GM19351 (cell line): ENCODE measurements at regions not wholly inside any gene's neighbourhood (a gene's known extent, or its start where the extent isn't known, plus 50 kb on each side); places are given as distances from the start of the nearest gene placed in this dataset.

ENCODE experiments used
- ATAC-seq: cut with Tn5 transposase; IDR thresholded peaks from one replicate; pipeline ENCODE4 v1.9.1; 2021; ENCODE audit warnings: mild to moderate bottlenecking, moderate library complexity; ENCODE audit not compliant: unreplicated experiment

DNA sequence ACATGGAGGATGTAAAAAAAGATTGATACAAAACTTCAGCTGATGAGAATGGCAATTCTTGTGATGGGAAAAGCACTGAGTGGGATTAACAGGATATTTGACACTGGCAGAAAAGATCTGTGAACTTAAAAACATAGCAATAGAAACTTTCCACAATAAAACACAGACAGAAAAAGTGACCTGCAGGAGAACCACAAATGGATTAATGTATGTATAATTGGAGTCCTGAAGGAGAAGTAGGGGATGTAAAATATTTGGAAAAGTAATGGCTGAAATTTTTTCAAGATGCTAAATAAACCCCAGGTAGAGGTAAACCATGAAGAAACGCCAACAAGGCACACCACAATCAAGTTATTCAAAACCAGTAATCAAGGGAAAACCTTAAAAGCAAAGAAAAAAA, 130.8 kb upstream of the C14orf180 start:
- ATAC-seq, result no peak

DNA sequence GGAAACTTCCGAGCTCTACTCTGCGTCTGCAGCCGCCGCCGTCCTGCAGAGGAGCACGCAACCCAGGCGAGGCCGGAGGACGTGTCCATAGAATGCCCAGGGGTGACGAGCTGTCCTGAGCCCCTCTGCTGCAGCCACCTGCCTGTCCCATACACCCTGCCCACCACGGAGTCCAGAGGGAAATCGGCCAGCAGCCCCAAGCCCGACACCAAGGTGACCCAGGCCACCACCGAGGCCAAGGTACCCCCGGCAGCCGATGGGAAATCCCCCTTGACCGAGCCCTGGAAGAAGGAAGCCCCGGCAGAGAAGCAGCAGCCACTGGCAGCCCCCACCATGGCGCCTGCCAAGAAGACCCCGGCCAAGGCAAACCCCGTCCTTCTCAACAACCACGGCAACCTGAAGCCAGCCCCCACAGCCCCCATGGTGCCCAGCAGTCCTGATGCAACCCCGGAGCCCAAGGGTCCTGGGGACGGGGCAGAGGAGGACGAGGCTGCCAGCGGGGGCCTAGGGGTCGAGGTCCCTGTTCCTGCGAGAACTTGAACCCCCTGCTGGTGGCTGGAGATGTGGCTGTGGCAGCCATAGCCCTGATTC, 128.7 kb upstream of the C14orf180 start:
- no peak for ATAC-seq

DNA sequence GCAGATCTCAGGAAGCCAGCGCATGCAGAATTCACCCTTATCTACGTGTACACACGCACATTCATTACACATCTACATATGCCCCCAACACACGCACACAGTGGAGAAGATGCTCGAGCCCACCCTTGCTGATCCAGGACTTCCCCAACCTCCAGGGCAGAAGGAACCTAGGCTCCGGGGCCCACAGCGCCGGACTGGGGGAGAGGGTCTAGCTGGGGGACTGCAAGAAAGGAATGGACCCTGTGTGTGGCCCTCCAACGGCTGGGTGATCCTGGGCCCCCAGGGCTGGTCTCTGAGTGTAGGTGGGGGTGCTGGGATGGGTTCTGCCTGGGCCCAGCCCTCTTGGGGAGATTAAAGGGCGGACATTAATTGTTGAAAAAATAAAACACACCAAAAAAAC, 128.1 kb upstream of the C14orf180 start:
- ATAC-seq, result no peak

DNA sequence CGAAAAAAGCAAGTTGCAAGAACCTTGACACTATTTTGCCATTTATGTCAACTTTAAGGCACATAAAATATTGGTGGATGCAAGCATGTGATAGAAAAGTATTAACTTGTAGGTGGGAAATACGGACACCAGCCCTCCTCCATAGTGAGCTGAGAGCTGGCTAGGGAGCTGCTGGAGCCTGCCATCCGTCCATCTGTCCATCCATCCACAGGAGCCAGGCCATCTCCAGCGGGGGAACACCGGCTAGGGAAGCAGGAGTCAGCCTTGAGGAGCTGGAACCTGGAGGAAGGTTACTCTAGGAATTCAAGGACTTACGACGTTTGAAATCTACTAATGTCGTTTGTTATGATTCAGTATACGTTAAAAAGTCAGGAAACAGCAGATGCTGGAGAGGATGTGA, 120.7 kb upstream of the C14orf180 start:
- ATAC-seq, result no peak

DNA sequence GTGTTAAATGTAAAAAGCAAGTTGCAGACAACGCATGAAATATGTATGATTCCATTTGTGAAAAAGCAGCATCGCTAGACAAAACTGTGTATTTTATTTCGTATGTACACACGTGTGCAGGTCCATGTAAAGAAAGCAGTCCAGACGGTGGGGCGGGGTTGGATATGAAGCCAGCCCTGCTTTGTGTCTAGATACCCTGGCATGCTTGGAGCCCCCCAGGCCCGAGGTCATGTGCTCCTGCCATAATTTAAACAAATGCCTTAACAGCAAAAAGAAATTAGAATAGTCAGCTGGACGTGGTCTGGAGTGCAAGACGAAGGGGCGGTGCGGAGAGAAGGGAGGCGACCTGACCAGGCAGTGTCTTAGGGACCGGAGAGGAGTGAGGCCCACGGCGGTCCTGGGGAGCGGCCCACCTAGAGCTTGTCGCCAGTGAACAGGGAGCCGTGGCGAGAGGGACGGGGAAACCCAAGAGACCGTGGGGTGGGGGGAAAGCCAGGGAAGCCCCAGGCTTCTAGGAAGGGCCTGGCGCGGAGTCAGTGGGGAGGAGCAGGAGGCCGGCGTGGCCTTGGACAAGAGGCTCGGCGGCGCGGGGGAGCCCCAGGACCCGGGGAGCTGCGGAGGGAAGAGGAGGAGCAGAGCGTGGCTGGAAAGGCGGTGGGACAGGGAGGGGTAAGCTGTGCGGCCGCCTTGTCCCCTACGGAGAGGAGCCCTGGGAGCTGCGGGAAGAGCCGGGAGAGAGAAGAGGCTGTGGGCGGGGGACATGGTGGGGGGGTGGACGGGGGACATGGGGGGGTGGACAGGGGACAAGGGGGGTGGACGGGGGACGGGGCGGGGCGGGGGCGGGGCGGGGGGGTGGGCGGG, 118.5 kb upstream of the C14orf180 start:
- no peak for ATAC-seq

DNA sequence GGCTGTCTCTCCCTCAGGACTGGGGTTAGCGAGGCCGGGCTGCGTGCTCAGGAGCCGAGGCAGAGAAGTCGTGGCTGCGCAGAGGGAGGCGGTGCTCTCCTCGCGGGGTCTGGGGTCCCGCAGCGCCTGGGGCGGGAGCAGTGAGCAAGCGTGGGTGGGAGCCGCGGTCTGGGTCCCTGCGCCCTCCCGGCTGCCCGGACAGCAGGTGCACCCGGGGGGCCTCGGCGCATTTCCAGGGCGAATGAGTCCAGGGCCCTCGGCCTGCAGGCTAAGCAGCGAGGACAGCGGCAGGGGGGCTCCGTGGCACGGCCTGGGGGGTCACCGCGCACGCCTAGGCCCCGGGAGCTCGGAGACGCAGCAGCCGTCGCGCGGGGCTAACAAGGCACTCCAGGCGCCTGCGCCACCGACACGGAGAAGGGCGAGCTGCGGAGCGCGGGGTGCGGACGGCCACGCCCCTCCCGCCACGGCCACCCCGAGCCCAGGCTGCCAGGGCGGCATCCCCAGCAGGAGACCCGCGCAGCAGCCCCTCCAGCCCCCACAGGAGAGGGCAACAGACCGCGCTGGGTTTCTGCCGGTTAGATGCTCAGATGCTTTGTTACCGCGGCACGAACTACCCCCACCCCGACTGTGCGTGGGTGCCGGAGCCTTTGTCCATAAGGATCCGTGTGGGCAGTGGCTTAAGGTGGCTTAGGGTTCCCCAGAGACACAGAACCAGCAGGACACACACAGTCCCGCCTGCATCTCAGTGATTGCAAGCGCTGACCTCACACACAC, 117.7 kb upstream of the C14orf180 start:
- no peak for ATAC-seq

DNA sequence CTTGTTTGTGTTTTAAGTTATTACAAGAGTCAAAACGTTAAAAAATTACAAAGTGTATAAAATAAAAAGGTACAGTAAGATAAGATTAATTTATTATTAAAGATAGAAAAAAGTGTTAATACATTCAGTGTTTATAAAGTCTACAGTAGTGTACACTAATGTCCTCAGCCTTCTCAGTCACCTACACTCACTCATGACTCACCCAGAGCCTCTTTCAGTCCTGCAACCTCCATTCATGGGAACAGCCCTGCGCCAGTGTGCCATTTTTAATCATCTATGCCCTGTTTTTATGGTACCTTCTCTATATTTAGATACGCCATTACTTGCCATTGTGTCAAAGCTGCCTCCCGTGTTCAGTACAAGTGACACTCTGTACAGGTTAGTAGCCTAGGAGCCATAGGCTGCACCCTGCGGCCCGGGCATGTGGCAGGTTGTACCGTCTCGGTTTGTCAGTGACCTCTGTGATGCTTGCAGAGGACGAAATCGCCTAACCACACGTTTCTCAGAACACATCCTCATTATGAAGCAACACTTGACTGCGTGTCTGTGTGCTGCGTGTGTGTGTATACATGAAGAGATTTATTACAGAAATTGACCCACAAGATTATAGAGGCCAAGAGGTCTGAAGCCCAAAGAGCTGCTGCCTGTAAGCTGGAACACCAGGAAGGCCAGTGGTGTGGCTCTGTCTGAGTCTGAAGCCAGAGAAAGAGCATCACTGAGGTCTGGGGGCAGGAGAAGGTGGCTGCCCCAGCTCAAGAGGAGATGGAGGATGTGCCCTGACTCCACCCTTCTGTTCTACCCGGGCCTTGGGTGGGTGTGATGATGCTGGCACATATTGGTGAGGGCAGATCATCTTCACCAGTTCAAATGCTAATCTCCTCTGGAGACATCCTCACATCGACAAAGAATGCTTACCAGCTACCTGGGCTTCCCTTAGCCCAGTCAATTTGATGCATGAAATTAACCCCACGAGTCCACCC, 116.6 kb upstream of the C14orf180 start:
- no peak for ATAC-seq

DNA sequence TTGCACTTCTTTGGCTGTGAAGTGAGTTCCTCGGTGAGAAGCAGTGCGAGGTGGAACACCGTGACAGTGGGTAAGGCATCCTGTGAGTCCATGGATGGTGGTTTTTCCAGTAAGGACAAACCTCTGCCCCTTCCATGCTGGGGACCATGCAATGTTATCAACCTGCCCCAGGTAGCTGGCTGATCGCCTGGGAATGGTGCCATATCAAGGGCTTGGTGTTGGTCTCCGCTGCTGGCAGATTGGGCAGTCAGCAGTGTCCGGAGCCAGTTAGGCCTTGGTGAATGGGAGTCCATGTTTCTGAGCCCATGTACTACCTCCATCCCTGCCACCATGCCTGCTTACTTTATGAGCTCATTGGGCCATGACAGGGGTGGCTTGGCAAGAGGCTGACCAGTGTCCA, 114.7 kb upstream of the C14orf180 start:
- no peak for ATAC-seq

DNA sequence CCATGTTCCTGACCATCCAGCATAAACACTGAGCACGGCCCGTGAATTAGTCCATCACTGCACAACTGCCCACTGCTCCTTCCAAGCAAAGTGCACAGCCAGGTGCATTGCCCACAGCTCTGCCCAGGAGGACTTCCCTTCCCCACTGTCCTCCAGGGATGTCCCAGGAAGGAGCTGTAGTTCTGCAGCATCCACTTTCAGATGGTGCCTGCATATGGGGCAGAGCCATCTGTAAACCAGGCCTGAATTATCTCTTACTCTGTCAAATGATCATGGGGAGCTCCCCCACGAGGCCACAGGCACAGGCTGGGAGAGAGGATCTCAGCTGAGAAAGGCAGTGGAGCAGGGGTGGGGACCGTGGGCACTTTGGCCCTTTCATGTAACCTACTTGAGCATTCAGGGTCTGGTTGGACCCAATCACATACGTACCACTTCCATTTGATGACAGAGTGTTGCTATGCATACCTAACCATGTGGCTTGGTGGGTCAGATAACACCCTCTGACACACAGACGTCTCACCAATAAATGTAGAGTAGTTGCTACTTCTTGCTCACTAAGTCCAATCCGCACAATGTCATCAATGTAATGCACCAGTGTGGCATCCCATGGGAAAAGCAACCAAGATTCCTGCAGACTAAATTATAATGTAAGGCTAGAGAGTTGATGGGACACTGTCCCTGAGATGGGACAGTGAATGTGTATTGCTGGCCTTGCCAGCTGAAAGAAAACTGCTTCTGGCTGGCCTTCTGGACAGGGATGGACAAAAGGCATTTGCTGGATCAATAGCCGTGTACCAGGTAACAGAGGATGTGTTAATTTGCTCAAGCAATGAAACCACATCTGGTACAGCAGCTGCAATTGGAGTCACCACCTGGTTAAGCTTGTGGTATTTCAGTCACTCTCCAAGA, 113.8 kb upstream of the C14orf180 start:
- no peak for ATAC-seq

DNA sequence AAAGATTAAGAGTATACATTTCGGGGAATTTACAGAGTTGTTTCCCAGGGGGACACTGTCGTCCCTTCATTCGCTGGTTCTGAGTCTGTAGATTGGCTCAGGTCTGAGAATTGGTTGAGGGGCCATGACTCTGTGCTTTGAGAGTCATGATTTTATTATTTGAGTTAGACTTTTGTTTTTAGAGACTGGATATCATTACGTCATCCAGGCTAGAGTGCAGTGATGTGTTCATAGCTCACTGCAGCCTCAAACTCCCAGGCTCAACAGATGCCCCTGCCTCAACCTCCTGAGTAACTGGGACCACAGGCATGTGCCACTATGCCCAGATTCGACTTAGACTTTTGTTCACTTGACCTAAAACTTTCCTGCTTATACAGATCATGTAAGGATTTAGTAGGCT, 112.3 kb upstream of the C14orf180 start:
- ATAC-seq, result no peak

DNA sequence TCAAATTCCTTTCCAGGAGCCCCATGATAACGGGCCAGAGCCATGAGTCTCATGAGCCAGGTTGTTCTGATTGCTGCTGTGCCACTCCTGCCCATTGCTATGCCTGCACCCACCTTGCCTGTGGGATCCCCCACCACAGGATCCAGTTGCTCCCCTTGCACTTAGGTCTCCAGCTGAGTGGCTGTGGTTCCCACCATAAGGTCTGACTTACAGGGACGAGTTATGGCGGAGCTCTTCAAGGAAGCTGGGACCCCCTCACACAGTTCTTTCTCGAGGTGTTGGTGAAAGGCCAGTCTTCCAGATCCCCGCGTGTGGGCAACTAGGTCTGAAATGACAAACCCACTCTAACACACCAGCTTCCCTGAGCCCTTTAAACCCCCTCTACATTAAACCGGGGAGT, 111.9 kb upstream of the C14orf180 start:
- no peak for ATAC-seq

DNA sequence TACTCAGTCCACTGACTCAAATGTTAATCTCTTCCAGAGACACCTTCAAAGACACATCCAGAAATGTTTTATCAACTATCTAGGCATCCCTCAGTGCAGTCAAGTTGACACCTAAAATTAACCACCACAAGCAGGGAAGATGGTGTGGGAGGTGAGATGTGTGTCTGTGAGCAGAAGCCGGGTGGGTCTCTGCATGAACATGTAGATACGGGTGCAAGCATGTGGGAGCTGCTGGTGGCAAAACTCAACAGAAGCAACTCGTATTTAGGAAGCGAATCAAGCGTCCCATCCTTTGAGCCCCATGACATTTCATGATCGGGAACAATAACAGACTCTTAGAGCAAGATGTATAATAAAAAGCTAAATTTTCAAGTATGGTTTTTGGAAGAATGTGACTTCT, 110.0 kb upstream of the C14orf180 start:
- ATAC-seq, result no peak

DNA sequence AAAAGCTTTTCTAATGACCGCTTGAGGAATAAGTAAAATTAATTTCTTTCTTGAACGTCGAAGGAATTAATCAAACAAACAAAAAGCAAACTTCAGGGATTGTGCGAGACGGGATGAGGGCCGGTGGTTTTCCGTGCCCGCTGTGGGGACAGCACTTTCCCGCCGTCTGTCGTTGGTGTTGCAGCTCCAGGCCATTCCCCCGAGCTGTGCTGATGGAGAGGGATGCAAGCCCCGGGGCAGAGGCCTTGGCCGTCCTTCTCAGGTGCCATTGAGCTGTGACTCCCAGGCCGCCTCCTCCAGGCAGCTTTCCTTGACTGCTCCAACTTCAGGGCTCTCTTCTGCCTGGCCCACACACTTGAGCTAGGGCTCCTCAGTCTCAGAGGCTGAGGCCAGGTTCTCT, 109.0 kb upstream of the C14orf180 start:
- ATAC-seq, result no peak

DNA sequence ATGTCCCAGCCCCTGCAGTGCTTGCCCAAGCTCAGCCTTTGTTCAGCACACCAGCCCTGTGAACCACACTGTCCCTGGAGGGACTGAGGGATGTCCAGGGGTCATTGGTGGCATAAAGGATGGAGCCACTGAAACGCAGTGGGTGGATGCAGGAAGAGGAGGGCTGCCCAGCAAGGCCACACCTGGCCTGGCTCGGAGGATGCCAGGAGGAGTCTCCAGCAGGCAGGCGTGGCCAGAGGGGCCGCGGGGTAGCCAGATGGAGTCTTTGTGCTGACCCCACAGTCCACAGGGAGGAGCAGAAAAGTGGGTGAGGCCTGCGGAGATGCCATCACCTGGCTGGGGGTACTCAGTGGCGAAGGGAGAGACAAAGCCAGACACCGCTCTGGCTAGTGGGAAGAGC, 108.5 kb upstream of the C14orf180 start:
- no peak for ATAC-seq

DNA sequence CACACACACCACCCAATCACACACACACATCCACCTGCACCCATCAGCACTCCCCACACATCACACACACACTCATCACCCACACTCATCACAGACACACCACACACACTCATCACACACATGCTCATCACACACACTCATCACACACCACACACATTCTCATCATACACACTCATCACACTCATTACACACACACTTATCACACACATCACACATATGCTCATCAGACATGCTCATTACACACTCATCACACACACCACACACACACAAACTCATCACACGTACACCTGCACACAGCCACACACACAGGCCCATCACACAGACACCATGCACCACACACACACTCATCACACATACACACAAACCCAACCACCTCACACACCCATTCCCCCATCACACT, 107.5 kb upstream of the C14orf180 start:
- ATAC-seq, result no peak

DNA sequence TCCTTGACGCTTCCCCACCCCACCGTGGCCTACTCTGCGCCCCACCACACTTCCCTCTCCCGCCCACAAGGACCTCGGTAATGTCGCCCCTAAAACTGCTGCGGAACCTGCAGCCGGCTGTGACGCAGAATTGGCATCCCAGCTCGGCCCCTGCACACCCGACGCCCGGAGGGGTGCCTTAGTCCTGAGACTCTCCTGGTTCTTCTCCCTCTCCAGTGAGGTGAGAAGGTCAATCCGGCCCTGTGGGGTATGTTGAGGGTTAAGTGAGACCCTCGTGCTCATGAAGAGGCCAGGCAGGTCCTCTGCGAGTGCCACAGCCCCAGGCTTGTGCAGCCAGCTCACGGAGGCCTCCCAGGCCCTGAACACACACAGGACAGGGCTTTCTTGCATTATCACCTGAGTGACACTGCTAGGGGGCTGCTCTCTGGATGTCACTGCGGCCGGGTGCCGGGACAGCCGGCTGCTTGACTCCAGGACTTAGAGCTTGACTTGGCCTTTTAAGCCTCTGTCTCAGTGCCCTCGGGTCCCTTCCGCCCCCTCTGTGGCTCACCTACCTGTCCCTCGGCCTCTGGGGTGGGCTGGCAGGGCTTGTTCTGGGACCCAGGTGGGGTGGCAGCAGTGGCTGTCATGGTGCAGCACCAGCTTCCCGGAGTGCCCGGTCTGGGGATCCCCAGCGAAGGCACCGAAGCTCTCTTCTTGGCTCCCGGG, 106.9 kb upstream of the C14orf180 start:
- ATAC-seq, result no peak

DNA sequence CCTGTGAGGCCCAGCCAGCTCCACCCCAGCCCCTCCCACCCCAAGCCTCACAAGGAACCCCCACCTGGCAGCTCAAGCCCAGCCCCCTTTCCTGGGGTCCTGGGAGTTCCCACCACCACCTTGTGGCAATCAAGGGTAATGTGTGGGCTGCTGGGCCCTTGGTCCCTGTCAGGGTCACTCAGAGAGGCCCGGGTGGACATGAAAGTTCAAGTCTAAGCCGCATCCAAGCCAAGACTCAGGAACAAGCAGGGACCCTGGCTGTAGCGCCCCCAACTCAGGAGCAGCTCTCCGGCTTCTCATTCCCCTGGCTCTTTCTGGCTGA, 106.4 kb upstream of the C14orf180 start:
- ATAC-seq, result no peak

DNA sequence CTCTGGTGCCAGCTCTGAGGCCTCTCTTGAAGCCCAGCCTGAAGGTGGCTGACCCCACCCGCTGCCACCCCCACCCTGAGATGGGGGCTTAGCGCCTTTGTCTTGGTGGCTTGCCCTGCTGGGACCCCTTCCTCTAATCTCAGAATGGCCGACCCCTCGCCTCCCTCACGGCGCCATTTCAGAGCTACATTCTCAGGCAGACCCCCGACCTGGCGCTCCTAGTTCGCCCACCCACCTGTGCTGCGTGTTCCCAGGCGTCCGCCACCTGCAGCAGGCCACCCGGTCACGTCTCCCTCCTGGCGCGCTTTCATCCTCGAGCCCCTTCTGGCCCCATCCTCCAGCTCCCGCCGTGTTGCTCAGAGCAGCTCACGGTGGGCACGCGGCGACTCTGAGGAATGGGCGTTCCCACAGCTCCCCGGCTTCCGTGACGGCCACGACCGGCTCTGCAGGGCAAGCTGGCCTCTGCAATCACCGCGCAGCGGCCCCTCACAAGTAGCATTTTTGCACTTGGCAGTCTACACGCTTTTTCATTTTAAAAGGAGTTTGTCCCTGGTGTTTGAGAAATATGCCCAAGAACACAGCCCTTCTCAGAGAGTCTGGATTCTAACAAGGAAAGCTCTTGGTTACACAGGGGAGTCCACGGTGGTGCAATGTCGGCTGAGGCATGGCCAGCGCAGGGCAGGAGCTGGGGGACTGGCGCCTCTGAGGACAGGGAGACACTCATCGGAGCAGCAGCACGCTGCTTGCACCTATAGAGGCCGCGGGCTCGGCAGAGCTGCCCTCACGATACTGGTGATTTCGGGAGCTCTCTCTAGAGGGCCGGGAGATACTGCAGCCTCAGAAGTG, 105.7 kb upstream of the C14orf180 start:
- no peak for ATAC-seq
